Gastrocnemius medialis (tissue), 4 donors: ENCODE measurements at regions not wholly inside any gene's neighbourhood (a gene's known extent, or its start where the extent isn't known, plus 50 kb on each side); places are given as distances from the start of the nearest gene placed in this dataset.
"Not testable (repeated sequence)": the region's sequence is repeated elsewhere in the genome, so short reads cannot be mapped to it uniquely, and the experiment has no call there.

Experiments
- ATAC-seq, 2 donors: fragments of 150-250 bp; one replicate each; pipeline ENCODE4 v1.9.1; 2016
- DNase-seq, 2 donors: peaks; one replicate each; pipeline ENCODE4 v3.0.0-alpha.2; 2019
- H3K27ac ChIP-seq, 4 donors: fragments of 200-600 bp; sonication (generic); 1 replicate in 1 of 4; 2 replicates in 3 of 4; pipeline ENCODE4 v1.5.1; 2016 to 2018; ENCODE audit warnings: mild to moderate bottlenecking in 2 of 4, moderate library complexity in 1 of 4
- H3K27me3 ChIP-seq, 3 donors: fragments of 200-600 bp; sonication (generic) in 2 of 3; 1 replicate in 1 of 3; 2 replicates in 2 of 3; pipeline versions ENCODE4 v1.5.1 to v1.6.0; 2016 to 2019; ENCODE audit warnings: mild to moderate bottlenecking in 1 of 3, moderate library complexity in 1 of 3
- H3K36me3 ChIP-seq, 2 donors: fragments of 200-600 bp; sonication (generic) in 1 of 2; one replicate each; pipeline ENCODE4 v1.5.1; 2017 to 2018
- H3K4me1 ChIP-seq, 2 donors: fragments of 200-600 bp; sonication (generic) in 1 of 2; one replicate each; pipeline ENCODE4 v1.5.1; 2016 to 2017; ENCODE audit warnings: mild to moderate bottlenecking in 2 of 2
- H3K4me3 ChIP-seq, 4 donors: fragments of 200-600 bp; sonication (generic) in 3 of 4; 1 replicate in 1 of 4; 2 replicates in 3 of 4; pipeline ENCODE4 v1.5.1; 2016 to 2019; ENCODE audit warnings: mild to moderate bottlenecking in 2 of 4
- H3K9me3 ChIP-seq, 3 donors: fragments of 200-600 bp; sonication (generic) in 2 of 3; 1 replicate in 1 of 3; 2 replicates in 2 of 3; pipeline ENCODE4 v1.5.1; 2016 to 2019
- CTCF ChIP-seq, 5 experiments: fragments of 450-650 bp in 3 of 5; fragments of 200-600 bp in 2 of 5; sonication (generic) in 2 of 5; IDR thresholded peaks in 4 of 5; conservative IDR thresholded peaks in 1 of 5; 1 replicate in 4 of 5; 2 replicates in 1 of 5; pipeline ENCODE4 v1.5.1; 2016 to 2019; ENCODE audit warnings: antibody characterized with exemption in 5 of 5, mild to moderate bottlenecking in 3 of 5, moderate library complexity in 3 of 5
- POLR2A ChIP-seq, 2 donors: fragments of 450-650 bp; IDR thresholded peaks; one replicate each; pipeline ENCODE4 v1.6.1; 2017; ENCODE audit warnings: antibody characterized with exemption in 2 of 2, mild to moderate bottlenecking in 2 of 2, moderate library complexity in 2 of 2
- in situ Hi-C, 4 donors: fragments of 200-750 bp; cut with MboI; loops; one replicate each; pipeline versions ENCODE4 v1.15.0 to v1.8.0; 2017; ENCODE audit warnings: low sequenced_read_pairs in 4 of 4
- intact Hi-C: fragments of 100-400 bp; cut with DNase I; formaldehyde crosslinking; loops from one replicate; pipeline ENCODE4 v1.15.1; 2023; ENCODE audit warnings: low total_unique reads

GRCh38 chr9:115687356-115687755, 466.2 kb upstream of the PAPPA start:
- in situ Hi-C loops (no loop called here), intact Hi-C loops (no loop called here)
- no peak overlapping the region for H3K27ac ChIP-seq
- H3K27me3 ChIP-seq, result no peaks in the 10 kb centered on the region
- H3K36me3 ChIP-seq, result no peaks in the 10 kb centered on the region
- no peak for TF ChIP-seq CTCF (IDR thresholded peaks at IDR 0.05 in 4 of 5, conservative IDR thresholded peaks at IDR 0.05 in 1 of 5)
- no peak for TF ChIP-seq POLR2A (IDR thresholded peaks at IDR 0.05)
- no peaks in the 10 kb centered on the region for H3K4me1 ChIP-seq
- no peaks in the 10 kb centered on the region for H3K9me3 ChIP-seq
- DNase-seq (no peak), ATAC-seq (no peak)
- no peak overlapping the region for H3K4me3 ChIP-seq

- in situ Hi-C loops, result no loop called here
- DNase-seq (no peak), ATAC-seq (no peak)
- H3K4me1 ChIP-seq, result no peaks in the 10 kb centered on the region
- H3K27ac ChIP-seq, result no peak overlapping the region
- intact Hi-C loops, result no loop called here
- no peaks in the 10 kb centered on the region for H3K36me3 ChIP-seq
- H3K4me3 ChIP-seq, result no peak overlapping the region
- no peak for TF ChIP-seq CTCF (IDR thresholded peaks at IDR 0.05 in 4 of 5, conservative IDR thresholded peaks at IDR 0.05 in 1 of 5)
- TF ChIP-seq POLR2A (IDR thresholded peaks at IDR 0.05), result no peak
- H3K27me3 ChIP-seq, result no peaks in the 10 kb centered on the region
- no peaks in the 10 kb centered on the region for H3K9me3 ChIP-seq
These were observed 464.3 kb upstream of the PAPPA start for GRCh38 chr9:115689331-115689730.

- no peak overlapping the region for H3K27ac ChIP-seq
- DNase-seq (no peak), ATAC-seq (peak; percentile 56 to 64)
- in situ Hi-C loops, result no loop called here
- no peak for TF ChIP-seq POLR2A (IDR thresholded peaks at IDR 0.05)
- TF ChIP-seq CTCF (IDR thresholded peaks at IDR 0.05 in 4 of 5, conservative IDR thresholded peaks at IDR 0.05 in 1 of 5), result no peak
- no peaks in the 10 kb centered on the region for H3K27me3 ChIP-seq
- no peaks in the 10 kb centered on the region for H3K4me1 ChIP-seq
- no peak overlapping the region for H3K4me3 ChIP-seq
- no peaks in the 10 kb centered on the region for H3K36me3 ChIP-seq
- no peaks in the 10 kb centered on the region for H3K9me3 ChIP-seq
- intact Hi-C loops, result loop anchor here (5.0 to 10.0 kb wide), 2 partner anchors 96 to 801 kb away; no protein-coding TSS in a partner anchor
These were observed 462.6 kb upstream of the PAPPA start for GRCh38 chr9:115690786-115691496.

GRCh38 chr9:115691693-115692092, 461.9 kb upstream of the PAPPA start:
- in situ Hi-C loops, result no loop called here
- intact Hi-C loops, result loop anchor here (5.0 to 10.0 kb wide), 2 partner anchors 97 to 801 kb away; no protein-coding TSS in a partner anchor
- no peak overlapping the region for H3K4me3 ChIP-seq
- H3K27me3 ChIP-seq, result no peaks in the 10 kb centered on the region
- H3K4me1 ChIP-seq, result no peaks in the 10 kb centered on the region
- H3K27ac ChIP-seq, result no peak overlapping the region
- no peaks in the 10 kb centered on the region for H3K36me3 ChIP-seq
- TF ChIP-seq CTCF (IDR thresholded peaks at IDR 0.05 in 4 of 5, conservative IDR thresholded peaks at IDR 0.05 in 1 of 5), result no peak
- TF ChIP-seq POLR2A (IDR thresholded peaks at IDR 0.05), result no peak
- no peak for DNase-seq
- ATAC-seq, result no peak
- no peaks in the 10 kb centered on the region for H3K9me3 ChIP-seq

GRCh38 chr9:115692868-115693267, 460.7 kb upstream of the PAPPA start:
- DNase-seq, ATAC-seq, H3K9me3 ChIP-seq, H3K36me3 ChIP-seq, H3K27ac ChIP-seq, H3K4me3 ChIP-seq, H3K4me1 ChIP-seq, in situ Hi-C loops, H3K27me3 ChIP-seq: not testable (repeated sequence)
- intact Hi-C loops, result loop anchor here (5.0 to 10.0 kb wide), 2 partner anchors 98 to 799 kb away; no protein-coding TSS in a partner anchor
